H7 (cell line): ENCODE measurements at regions not wholly inside any gene's neighbourhood (a gene's known extent, or its start where the extent isn't known, plus 50 kb on each side); places are given as distances from the start of the nearest gene placed in this dataset.

Source experiments
- DNase-seq: peaks from one replicate; pipeline ENCODE4 v3.0.0; 2012
- H3K27me3 ChIP-seq: 2 replicates; pipeline ENCODE4 v1.6.0; 2011; ENCODE audit warnings: mild to moderate bottlenecking, low read length; ENCODE audit not compliant: control insufficient read depth, insufficient read depth
- H3K36me3 ChIP-seq: replicated peaks from 2 replicates; pipeline ENCODE4 v1.5.1; 2011; ENCODE audit warnings: low read length; ENCODE audit not compliant: control insufficient read depth, insufficient read depth
- H3K4me3 ChIP-seq: 2 replicates; pipeline ENCODE4 v1.5.1; 2011; ENCODE audit warnings: low read depth, mild to moderate bottlenecking, control low read depth, low read length, moderate library complexity; ENCODE audit not compliant: insufficient read depth

DNA sequence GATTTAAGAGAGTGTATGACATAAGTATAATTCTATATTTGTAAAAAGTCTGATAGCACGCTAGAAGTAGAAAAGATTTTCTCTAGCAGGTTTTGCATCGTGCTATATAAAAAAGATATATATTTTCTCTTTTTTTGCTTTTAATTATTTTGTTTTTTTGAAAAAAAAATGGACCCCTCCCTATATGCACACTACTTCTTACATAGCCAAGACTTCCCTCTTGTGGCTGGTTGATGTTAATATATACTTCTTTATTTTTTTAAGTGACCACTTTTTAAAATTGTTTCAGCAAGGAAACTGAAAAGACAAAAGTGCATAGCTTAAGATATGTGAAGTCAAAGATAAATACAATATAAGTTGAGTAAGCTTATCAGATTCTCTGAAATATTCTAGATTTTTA, 1202.8 kb downstream of the DIAPH3 start:
- Histone ChIP-seq H3K36me3 (no peaks in the 10 kb centered on the region), H3K27me3 (no peaks in the 10 kb centered on the region), H3K4me3 (no peak overlapping the region)
- peak; percentile 8 for DNase-seq

DNA sequence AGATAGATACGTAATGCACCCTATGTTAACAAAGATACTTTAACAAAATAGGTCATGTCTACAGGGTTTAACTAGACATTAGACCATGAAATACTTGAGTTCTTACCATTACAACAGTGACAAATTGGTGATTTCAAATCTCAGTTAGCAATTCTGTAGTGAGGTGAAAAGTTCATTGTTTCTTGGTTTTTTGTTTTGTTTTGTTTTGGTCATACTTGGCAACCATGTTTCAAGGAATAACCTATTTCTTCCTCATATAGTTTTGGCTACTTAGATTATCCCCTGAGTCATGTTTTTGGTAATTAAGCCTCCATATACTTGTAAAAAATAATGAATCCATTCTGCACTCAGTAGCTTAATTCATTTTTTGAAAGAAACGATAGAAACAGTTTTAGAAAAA, 1200.4 kb downstream of the DIAPH3 start:
- no peak for DNase-seq
- Histone ChIP-seq H3K27me3 (no peaks in the 10 kb centered on the region), H3K4me3 (no peak overlapping the region), H3K36me3 (no peaks in the 10 kb centered on the region)

DNA sequence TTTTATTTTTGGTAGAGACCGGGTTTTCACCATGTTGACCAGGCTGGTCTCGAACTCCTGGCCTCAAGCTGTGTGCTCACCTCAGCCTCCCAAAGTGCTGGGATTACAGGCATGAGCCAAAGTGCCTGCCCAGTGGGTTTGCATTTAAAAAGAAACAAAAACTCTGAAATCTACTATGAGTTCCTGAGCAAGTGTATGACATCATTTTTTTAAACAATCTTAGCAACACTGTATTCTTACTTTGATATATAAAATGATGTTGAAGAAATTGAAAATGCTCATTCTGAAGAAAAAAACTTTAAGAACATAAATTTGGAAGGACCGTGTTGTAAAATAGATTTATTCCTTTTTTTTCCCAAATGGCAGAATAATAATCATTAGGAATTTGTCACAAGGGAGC, 1199.7 kb downstream of the DIAPH3 start:
- no peak for DNase-seq
- Histone ChIP-seq H3K4me3 (no peak overlapping the region), H3K27me3 (no peaks in the 10 kb centered on the region), H3K36me3 (no peaks in the 10 kb centered on the region)

DNA sequence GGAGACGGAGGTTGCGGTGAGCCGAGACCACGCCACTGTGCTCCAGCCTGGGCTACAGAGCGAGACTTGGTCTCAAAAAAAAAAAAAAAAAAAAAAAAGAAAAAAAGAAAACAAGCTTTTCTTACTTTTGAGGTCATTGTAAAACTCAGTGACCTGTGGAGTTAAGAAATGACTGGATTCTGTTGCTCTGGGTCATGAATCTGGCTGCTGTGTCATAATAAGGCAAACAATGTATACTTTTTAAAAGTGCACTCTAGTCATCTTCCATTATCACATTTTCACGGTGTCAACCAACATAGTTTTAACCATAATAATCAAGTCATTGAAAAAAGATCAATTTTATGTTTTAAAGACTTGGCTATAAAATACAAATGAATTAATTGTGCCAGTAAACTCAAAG, 1186.6 kb downstream of the DIAPH3 start:
- DNase-seq, result no peak
- no peaks in the 10 kb centered on the region for H3K36me3 ChIP-seq
- no peak overlapping the region for H3K4me3 ChIP-seq
- H3K27me3 ChIP-seq, result no peaks in the 10 kb centered on the region

DNA sequence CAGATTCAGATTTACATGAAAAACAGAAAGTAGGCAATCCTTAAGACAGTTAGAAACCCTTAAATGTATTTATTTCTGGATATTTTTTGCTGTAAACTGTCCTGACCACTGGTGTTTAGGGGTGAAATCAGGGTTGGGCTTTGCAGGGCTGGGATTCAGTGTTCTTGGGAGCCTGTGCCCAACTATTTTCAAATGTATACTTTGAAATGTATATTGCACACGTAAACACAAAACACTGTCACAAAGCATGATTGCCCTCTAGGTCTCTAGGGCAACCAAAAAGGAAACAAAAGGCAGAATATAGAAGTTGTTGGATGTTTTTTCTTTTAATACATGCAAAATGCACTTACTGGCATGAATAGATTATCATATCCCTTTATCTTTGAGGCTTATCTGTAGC, 1185.4 kb downstream of the DIAPH3 start:
- Histone ChIP-seq H3K36me3 (no peaks in the 10 kb centered on the region), H3K4me3 (no peak overlapping the region), H3K27me3 (no peaks in the 10 kb centered on the region)
- DNase-seq, result no peak

DNA sequence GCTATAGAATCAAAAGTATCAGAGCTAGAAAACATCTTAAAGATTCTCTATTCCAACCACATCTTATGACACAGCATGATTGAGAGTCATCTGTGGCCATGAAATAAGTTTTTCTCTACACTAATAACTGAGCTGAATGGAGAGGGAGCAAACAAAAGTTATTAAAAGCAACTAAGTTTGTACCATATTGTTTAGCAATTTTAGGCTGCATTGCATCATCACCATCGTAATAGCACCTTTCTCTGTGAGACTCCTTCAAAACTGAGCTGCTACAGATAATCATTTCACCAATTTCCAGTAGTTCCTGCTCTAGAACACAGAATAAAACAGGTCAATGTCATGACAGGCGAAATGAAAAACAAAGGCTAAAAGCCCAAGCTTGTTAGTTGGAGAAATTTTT, 1183.9 kb downstream of the DIAPH3 start:
- DNase-seq, result no peak

DNA sequence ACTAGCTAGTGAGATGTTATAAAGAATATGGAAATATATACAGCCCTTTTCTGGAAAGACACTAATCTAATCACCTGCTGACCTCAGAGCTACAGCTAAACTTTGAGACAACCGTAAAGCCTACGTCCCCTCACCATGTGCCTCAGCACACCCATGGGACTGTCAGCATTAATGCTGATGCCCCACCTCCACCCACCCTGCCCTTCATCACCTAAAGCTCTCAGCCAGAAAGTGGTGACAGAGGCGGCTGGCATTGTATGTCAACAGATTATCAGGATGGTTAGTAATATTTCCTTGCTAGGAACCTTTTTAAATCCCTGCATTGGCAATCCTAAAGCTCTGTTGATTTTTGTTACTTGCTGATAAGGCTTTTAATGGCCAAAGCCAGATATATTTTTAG, 1177.9 kb downstream of the DIAPH3 start:
- Histone ChIP-seq H3K4me3 (no peak overlapping the region), H3K27me3 (no peaks in the 10 kb centered on the region)

More for the DNA sequence above, 1183.9 kb downstream of the DIAPH3 start:
- no peaks in the 10 kb centered on the region for H3K27me3 ChIP-seq
- H3K36me3 ChIP-seq, result no peaks in the 10 kb centered on the region
- no peak overlapping the region for H3K4me3 ChIP-seq

DNA sequence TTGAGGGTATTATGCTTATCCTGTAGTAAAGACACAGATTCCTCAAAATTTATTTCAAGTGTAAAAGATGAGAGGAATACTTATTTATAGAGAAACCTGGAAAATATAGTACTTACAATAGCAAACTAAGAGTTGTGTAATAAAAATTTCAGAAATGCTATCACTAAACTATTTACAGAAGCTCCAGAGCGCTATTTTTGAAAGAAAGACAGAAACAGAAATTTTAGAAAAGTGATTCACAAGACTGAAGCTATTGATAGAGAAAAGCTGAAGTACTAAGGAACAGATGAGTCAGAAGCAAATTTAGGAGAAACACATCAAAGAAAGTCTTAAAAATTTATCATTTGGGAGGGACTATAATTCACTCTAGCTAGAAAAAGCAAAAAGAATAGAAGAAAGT, 1174.2 kb downstream of the DIAPH3 start:
- Histone ChIP-seq H3K4me3 (no peak overlapping the region), H3K36me3 (no peaks in the 10 kb centered on the region), H3K27me3 (no peaks in the 10 kb centered on the region)
- DNase-seq, result no peak

More for the DNA sequence above, 1177.9 kb downstream of the DIAPH3 start:
- DNase-seq, result no peak
- H3K36me3 ChIP-seq, result no peaks in the 10 kb centered on the region

DNA sequence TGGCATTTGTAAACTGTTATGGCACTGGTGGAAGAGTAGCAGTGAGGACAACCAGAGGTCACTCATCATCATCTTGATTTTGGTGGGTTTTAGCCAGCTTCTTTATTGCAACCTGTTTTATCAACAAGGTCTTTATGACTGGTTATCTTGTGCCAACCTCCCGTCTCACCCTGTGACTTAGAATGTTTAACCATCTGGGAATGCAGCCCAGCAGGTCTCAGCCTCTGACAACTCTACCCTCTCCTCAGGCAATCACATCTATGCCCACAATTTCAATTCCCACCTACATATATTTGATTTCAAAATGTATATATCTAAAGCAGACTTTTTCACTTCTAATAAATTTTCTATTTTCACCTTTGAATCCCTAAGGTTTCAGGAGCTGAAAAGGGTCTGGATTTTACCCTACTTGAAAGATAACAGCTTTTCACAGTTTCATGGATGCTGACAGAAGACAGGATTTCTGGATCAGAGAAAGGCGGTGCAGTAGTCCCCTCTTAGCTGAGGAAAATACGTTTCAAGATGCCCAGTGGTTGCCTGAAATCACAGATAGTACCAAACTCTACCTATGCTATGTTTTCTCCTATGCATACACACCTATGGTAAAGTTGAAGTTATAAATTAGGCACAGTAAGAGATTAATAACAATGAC, 1171.8 kb downstream of the DIAPH3 start:
- Histone ChIP-seq H3K4me3 (no peak overlapping the region), H3K36me3 (no peaks in the 10 kb centered on the region), H3K27me3 (no peaks in the 10 kb centered on the region)
- DNase-seq, result no peak

DNA sequence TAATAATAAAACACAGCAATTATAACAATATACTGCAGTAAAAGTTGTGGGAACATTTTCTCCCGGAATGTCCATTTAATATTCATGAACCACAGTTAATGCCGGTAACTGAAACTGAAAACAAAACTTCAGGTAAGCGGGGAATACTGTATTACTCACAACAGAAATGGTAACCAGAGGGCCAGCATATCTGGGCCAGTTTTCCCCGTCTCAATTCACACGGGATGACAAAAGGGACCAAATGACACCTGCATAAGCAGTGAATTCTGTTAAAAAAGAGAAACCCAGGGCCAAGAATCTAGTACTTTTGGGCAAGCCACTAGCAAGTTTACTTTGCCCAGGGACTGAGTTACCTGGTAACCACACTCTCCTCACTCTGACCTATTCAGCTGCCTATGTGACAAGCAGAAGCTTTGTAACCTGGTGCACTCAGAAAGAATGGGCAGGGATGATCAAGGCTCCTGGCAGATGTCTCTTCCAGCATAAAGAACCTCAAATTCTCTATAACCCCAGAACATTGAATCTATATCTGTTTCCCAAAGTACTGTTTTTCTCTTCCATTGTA, 1171.2 kb downstream of the DIAPH3 start:
- Histone ChIP-seq H3K4me3 (no peak overlapping the region), H3K36me3 (no peaks in the 10 kb centered on the region), H3K27me3 (no peaks in the 10 kb centered on the region)
- DNase-seq, result no peak

DNA sequence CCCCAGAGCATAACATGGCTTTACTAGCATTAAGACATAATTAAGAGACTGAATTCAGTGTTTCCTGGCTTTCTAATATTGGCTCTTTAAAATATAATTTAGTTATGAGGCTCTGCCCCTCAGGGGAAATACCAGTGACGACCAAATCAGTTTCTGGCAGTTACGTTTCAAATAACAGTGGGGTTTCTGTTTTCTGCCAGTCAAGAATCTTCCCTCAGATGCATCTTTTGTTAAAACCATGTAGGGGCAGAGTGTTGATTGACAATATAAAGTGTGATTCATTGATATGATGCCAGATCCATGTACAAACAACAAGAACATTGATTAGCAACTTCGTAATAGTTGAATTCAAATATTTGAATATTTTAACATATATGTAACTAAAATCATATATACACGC, 1169.7 kb downstream of the DIAPH3 start:
- no peaks in the 10 kb centered on the region for H3K27me3 ChIP-seq
- no peak for DNase-seq
- no peak overlapping the region for H3K4me3 ChIP-seq
- no peaks in the 10 kb centered on the region for H3K36me3 ChIP-seq

DNA sequence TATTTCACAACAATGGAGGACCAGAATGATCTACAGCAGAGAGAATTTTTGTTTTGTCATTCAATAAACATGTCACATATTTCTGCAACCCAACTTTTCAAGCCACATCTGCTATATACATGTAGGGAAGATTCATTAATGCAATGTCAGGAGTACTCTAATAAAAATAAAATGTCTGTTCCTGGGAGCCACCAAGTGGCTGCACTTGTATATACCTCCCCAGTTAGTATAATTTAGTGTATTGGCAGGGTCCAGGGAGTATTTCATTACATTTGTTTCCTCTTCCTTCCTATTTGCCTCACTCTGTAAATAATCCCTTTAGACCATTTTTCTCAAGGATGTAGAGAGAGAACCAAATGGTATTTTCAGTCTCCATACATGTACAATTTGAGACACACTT, 1169.0 kb downstream of the DIAPH3 start:
- no peak for DNase-seq
- no peaks in the 10 kb centered on the region for H3K27me3 ChIP-seq

DNA sequence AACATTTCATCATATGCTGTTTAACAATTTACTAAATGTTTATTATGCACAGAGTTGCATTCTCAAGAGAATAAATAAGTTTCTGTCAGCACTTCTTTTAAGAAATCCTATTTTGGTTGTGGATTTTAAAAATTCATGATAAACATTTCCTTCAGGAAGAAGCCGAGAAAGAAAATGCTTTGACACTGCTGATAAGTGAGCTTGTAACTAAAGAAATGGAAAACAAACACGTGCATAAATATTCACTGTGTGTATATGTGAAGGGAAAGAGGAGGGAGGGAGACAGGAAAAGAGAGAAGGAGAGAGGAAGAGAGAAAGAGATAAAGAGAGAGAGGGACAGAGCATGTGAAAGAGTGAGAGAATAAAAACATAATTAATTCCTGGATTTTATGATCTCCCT, 1165.0 kb downstream of the DIAPH3 start:
- Histone ChIP-seq H3K36me3 (no peaks in the 10 kb centered on the region), H3K27me3 (no peaks in the 10 kb centered on the region), H3K4me3 (no peak overlapping the region)
- no peak for DNase-seq

More for the DNA sequence above, 1169.0 kb downstream of the DIAPH3 start:
- Histone ChIP-seq H3K4me3 (no peak overlapping the region), H3K36me3 (no peaks in the 10 kb centered on the region)

DNA sequence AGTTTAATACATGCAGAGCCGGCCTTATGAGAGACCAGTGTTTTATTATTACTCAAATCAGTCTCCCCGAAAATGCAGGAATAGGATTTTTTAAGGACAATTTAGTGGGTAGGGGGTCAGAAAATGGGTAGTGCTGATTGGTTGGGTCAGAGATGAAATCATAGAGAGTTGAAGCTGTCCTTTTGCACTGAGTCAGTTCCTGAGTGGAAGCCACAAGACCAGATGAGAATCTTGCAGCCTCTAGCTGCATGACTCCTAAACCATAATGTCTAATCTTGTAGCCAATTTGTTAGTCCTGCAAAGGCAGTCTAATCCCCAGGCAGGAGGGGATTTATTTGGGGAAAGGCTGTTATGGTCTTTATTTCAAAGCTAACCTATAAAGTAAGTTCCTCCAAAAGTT, 1163.9 kb downstream of the DIAPH3 start:
- Histone ChIP-seq H3K4me3 (no peak overlapping the region), H3K36me3 (no peaks in the 10 kb centered on the region), H3K27me3 (no peaks in the 10 kb centered on the region)
- DNase-seq, result no peak

DNA sequence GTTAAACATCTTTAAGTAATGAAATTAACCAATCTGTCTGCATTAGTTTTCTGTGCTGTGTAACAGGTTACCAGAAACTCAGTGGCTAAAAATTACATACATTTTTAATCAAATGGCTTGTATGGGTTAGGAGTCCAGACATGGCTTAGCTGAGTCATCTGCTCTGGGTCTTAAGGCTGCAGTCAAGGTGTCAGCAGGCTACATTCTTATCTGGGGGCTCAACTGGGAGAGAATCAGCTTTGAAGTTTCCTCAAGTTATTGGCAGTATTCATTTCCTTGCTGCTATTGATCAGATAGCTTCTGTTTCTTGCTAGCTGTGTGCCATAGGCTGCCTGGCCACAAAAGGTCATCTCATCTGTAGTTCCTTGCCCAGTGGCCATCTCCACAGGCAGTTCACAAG, 1163.0 kb downstream of the DIAPH3 start:
- Histone ChIP-seq H3K36me3 (no peaks in the 10 kb centered on the region), H3K4me3 (no peak overlapping the region), H3K27me3 (no peaks in the 10 kb centered on the region)
- no peak for DNase-seq

DNA sequence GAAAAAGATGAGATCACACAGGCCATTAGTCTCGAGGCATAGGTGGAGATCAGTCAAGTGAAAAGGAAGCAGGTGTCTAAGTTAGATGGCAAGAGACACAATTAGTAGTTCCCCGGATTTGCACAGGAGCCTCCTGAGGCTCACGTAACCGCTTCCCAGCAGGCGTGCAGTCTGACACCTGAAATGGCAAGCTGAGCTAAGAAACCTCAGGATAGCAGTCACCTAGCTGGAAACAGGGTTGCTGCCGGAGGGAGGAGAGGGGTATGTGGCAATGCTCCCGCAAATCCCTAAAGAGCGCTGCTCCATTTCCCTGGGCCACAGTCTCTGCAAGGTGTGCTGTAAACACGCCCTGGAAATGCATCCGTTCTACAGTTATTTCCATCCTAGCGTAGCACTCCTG, 1151.0 kb downstream of the DIAPH3 start:
- H3K4me3 ChIP-seq, result no peak overlapping the region
- no peaks in the 10 kb centered on the region for H3K36me3 ChIP-seq
- no peaks in the 10 kb centered on the region for H3K27me3 ChIP-seq
- peak; percentile 7 for DNase-seq
